Right lobe of liver (tissue), 4 donors: ENCODE measurements at regions not wholly inside any gene's neighbourhood (a gene's known extent, or its start where the extent isn't known, plus 50 kb on each side); places are given as distances from the start of the nearest gene placed in this dataset.

Experiments
- POLR2A ChIP-seq: fragments of 450-650 bp; IDR thresholded peaks from one replicate; pipeline ENCODE4 v1.6.1; 2017; ENCODE audit warnings: antibody characterized with exemption, mild to moderate bottlenecking
- TF ChIP-seq, protein P1 (sequence below), 4 donors: fragments of 200-600 bp in 3 of 4; fragments of 450-650 bp in 1 of 4; IDR thresholded peaks; one replicate each; pipeline versions ENCODE4 v1.5.1 to v1.8.0; 2016 to 2022; ENCODE audit warnings: antibody characterized with exemption in 4 of 4, mild to moderate bottlenecking in 2 of 4
- donor health status: DM: no; HTN: no; CAD: no.
- donor health status: DM: no; HTN: no; CAD: no.
- donor health status: DM: no; HTN: yes; CAD: no.

DNA sequence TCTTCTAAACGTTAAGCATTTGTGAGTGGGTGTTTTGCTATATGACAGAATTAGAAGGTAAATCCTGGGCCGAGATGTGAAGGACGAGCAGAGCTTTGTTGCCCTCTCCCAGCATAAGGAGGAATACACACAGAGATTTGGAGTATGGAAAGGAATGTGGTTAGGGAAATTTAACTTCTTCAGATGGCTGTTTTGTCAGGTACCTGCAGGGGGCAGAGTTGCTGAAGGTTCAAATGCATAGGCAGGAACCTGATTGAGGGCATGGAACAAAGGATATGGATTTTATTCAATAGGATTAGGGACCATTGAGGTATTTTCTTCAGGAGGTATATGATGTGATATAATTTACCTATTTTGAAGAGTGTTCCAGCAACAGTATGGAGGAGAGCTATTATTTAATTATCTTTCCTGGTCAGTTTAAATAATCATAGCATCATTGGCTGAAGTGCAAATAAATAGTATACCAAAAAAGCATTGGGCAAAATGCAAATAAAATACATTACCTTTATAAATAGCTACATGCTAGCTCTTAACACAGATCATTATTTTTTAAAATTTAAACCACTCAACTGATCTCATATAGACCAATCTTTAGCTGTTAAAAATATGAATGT, 143.6 kb downstream of the SLIT2 start:
- TF ChIP-seq, protein P1, sequence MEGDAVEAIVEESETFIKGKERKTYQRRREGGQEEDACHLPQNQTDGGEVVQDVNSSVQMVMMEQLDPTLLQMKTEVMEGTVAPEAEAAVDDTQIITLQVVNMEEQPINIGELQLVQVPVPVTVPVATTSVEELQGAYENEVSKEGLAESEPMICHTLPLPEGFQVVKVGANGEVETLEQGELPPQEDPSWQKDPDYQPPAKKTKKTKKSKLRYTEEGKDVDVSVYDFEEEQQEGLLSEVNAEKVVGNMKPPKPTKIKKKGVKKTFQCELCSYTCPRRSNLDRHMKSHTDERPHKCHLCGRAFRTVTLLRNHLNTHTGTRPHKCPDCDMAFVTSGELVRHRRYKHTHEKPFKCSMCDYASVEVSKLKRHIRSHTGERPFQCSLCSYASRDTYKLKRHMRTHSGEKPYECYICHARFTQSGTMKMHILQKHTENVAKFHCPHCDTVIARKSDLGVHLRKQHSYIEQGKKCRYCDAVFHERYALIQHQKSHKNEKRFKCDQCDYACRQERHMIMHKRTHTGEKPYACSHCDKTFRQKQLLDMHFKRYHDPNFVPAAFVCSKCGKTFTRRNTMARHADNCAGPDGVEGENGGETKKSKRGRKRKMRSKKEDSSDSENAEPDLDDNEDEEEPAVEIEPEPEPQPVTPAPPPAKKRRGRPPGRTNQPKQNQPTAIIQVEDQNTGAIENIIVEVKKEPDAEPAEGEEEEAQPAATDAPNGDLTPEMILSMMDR (IDR thresholded peaks at IDR 0.05): peak; percentile 28 to 70 (median 55)
- no peak for TF ChIP-seq POLR2A
